K562 (cell line): ENCODE measurements at regions not wholly inside any gene's neighbourhood (a gene's known extent, or its start where the extent isn't known, plus 50 kb on each side); places are given as distances from the start of the nearest gene placed in this dataset.

ENCODE experiments used
- FOXA3 ChIP-seq, 2 experiments: fragments of 450-650 bp in 1 of 2; sonication (generic) in 1 of 2; formaldehyde crosslinking; IDR thresholded peaks in 1 of 2; conservative IDR thresholded peaks in 1 of 2; 2 replicates each; pipeline versions ENCODE4 v1.4.0 to v1.8.0; 2020 to 2022; ENCODE audit warnings: mild to moderate bottlenecking in 2 of 2, missing genetic modification reagents in 1 of 2
- MCM2 ChIP-seq: fragments of 450-650 bp; IDR thresholded peaks from 2 replicates; pipeline ENCODE4 v1.6.1; 2017; ENCODE audit warnings: low read depth, mild to moderate bottlenecking
- SMAD2 ChIP-seq: fragments of 150-350 bp; IDR thresholded peaks from 2 replicates; pipeline ENCODE4 v1.6.1; 2014; ENCODE audit warnings: low read depth, mild to moderate bottlenecking, low read length
- SMARCA4 ChIP-seq: fragments of 450-650 bp; IDR thresholded peaks from 2 replicates; pipeline ENCODE4 v1.6.1; 2016
- ZNF644 ChIP-seq: fragments of 200-800 bp; sonication (Bioruptor generic); IDR thresholded peaks from 2 replicates; pipeline ENCODE4 v1.6.1; 2016; ENCODE audit warnings: low read depth, missing genetic modification characterization, missing compliant biosample characterization
- TF ChIP-seq, protein P1 (sequence below): fragments of 450-650 bp; IDR thresholded peaks from 2 replicates; pipeline ENCODE4 v1.6.1; 2016; ENCODE audit warnings: mild to moderate bottlenecking
- TF ChIP-seq, protein P2 (sequence below): fragments of 250-450 bp; sonication (Bioruptor Pico); IDR thresholded peaks from 2 replicates; pipeline ENCODE4 v1.4.0; 2020; ENCODE audit warnings: mild to moderate bottlenecking, moderate library complexity
- TF ChIP-seq, protein P3 (sequence below), 2 experiments: fragments of 450-650 bp; IDR thresholded peaks; 2 replicates each; pipeline ENCODE4 v1.6.1; 2016; ENCODE audit warnings: mild to moderate bottlenecking in 2 of 2, borderline replicate concordance in 1 of 2, low read depth in 1 of 2, moderate library complexity in 1 of 2

DNA sequence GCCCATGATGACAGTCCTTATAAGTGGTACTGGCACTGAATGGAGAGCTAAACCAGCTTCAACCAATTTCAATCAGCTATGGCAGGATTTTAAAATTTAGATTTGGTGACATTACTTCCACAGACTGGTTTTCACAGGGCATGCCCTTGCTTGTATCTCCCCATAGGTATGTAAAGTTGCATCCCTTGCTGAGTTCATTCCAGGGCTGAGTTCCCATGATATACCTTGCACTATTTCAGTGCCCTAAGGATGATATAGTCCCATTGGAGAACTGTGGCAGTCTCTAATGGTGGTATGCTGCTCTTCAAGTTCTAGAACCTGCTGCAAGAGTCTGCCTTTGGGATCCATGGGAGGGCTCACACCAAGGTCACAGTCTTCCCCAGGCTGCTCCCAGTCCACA is 232.7 kb upstream of the MOCS1 start (continued):
- TF ChIP-seq, protein P1, sequence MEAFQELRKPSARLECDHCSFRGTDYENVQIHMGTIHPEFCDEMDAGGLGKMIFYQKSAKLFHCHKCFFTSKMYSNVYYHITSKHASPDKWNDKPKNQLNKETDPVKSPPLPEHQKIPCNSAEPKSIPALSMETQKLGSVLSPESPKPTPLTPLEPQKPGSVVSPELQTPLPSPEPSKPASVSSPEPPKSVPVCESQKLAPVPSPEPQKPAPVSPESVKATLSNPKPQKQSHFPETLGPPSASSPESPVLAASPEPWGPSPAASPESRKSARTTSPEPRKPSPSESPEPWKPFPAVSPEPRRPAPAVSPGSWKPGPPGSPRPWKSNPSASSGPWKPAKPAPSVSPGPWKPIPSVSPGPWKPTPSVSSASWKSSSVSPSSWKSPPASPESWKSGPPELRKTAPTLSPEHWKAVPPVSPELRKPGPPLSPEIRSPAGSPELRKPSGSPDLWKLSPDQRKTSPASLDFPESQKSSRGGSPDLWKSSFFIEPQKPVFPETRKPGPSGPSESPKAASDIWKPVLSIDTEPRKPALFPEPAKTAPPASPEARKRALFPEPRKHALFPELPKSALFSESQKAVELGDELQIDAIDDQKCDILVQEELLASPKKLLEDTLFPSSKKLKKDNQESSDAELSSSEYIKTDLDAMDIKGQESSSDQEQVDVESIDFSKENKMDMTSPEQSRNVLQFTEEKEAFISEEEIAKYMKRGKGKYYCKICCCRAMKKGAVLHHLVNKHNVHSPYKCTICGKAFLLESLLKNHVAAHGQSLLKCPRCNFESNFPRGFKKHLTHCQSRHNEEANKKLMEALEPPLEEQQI: no peak
- TF ChIP-seq MCM2 (no peak), FOXA3 (CRISPR knock-in tag; conservative IDR thresholded peaks at IDR 0.05 in 1 of 2, IDR thresholded peaks at IDR 0.05 in 1 of 2) (no peak), SMARCA4 (no peak), SMAD2 (no peak), ZNF644 (tag) (no peak)
- TF ChIP-seq, protein P2, sequence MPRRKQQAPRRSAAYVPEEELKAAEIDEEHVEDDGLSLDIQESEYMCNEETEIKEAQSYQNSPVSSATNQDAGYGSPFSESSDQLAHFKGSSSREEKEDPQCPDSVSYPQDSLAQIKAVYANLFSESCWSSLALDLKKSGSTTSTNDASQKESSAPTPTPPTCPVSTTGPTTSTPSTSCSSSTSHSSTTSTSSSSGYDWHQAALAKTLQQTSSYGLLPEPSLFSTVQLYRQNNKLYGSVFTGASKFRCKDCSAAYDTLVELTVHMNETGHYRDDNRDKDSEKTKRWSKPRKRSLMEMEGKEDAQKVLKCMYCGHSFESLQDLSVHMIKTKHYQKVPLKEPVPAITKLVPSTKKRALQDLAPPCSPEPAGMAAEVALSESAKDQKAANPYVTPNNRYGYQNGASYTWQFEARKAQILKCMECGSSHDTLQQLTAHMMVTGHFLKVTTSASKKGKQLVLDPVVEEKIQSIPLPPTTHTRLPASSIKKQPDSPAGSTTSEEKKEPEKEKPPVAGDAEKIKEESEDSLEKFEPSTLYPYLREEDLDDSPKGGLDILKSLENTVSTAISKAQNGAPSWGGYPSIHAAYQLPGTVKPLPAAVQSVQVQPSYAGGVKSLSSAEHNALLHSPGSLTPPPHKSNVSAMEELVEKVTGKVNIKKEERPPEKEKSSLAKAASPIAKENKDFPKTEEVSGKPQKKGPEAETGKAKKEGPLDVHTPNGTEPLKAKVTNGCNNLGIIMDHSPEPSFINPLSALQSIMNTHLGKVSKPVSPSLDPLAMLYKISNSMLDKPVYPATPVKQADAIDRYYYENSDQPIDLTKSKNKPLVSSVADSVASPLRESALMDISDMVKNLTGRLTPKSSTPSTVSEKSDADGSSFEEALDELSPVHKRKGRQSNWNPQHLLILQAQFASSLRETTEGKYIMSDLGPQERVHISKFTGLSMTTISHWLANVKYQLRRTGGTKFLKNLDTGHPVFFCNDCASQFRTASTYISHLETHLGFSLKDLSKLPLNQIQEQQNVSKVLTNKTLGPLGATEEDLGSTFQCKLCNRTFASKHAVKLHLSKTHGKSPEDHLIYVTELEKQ (CRISPR knock-in tag): no peak
- TF ChIP-seq, protein P3, sequence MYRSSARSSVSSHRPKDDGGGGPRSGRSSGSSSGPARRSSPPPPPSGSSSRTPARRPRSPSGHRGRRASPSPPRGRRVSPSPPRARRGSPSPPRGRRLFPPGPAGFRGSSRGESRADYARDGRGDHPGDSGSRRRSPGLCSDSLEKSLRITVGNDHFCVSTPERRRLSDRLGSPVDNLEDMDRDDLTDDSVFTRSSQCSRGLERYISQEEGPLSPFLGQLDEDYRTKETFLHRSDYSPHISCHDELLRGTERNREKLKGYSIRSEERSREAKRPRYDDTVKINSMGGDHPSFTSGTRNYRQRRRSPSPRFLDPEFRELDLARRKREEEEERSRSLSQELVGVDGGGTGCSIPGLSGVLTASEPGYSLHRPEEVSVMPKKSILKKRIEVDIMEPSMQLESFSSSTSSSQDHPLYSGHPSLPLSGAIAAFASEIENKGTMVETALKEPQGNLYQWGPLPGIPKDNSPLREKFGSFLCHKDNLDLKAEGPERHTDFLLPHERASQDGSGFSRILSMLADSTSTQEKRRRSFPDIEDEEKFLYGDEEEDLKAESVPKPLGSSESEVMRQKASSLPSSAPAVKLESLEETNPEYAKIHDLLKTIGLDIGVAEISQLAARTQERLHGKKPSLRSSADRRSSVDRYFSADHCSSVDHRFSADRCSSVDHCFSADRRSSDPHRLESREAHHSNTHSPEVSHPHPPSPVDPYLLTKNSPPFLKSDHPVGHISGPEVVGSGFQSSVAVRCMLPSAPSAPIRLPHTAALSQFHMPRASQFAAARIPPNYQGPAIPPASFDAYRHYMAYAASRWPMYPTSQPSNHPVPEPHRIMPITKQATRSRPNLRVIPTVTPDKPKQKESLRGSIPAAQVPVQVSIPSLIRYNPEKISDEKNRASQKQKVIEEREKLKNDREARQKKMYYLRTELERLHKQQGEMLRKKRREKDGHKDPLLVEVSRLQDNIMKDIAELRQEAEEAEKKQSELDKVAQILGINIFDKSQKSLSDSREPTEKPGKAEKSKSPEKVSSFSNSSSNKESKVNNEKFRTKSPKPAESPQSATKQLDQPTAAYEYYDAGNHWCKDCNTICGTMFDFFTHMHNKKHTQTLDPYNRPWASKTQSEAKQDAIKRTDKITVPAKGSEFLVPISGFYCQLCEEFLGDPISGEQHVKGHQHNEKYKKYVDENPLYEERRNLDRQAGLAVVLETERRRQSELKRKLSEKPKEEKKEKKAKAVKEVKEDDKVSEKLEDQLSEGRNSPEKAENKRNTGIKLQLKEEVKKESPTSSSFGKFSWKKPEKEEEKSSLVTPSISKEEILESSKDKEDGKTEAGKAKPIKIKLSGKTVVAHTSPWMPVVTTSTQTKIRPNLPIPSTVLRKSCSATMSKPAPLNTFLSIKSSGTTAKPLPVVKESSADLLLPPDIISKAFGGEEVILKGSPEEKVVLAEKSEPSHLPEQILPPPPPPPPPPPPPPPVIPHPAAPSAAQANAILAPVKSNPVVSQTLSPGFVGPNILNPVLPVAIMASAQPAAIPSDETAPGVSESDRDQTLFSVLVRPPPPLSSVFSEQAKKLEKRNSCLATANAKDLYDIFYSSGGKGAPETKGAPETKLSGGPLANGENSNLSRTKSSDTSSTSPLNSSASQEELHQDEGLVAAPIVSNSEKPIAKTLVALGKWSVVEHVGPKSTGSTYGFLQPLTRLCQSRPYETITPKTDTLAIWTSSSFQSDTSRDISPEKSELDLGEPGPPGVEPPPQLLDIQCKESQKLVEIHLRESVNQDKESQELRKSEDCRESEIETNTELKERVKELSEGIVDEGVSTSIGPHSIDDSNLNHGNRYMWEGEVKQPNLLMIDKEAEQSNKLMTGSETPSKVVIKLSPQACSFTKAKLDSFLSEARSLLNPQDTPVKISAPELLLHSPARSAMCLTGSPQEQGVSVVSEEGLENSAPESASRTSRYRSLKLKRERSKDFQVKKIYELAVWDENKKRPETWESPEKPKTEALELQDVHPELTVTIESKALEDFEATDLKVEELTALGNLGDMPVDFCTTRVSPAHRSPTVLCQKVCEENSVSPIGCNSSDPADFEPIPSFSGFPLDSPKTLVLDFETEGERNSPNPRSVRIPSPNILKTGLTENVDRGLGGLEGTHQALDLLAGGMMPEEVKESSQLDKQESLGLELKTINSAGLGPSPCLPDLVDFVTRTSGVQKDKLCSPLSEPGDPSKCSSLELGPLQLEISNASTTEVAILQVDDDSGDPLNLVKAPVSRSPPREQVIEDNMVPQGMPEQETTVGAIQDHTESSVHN (IDR thresholded peaks at IDR 0.05; ENCODE audit: borderline replicate concordance in 1 of 2, low read depth in 1 of 2): no peak
